ENCODE measurements at regions not wholly inside any gene's neighbourhood (a gene's known extent, or its start where the extent isn't known, plus 50 kb on each side); places are given as distances from the start of the nearest gene placed in this dataset.

GRCh38 chr9:108225149-108225800 lies 630.5 kb downstream of the ACTL7B start:
- Histone ChIP-seq H3F3A (ENCODE audit: control insufficient read depth, insufficient read depth) (no peaks in the 10 kb centered on the region), H3K4me3 (ENCODE audit: low read length) (no peak overlapping the region), H3K4me2 (ENCODE audit: low read length) (no peak overlapping the region), H3K9me3 (ENCODE audit: control insufficient read depth, insufficient read depth, low read length) (no peaks in the 10 kb centered on the region), H3K27ac (ENCODE audit: low read depth, low read length) (no peak overlapping the region), H3K9me2 (replicated peaks; ENCODE audit: control insufficient read depth, low read length) (no peaks in the 10 kb centered on the region), H3K79me2 (ENCODE audit: control insufficient read depth, low read length) (no peaks in the 10 kb centered on the region), H3K4me1 (ENCODE audit: control insufficient read depth, low read length) (no peaks in the 10 kb centered on the region), H3K36me3 (ENCODE audit: control insufficient read depth, low read length) (no peaks in the 10 kb centered on the region), H3K27me3 (ENCODE audit: control insufficient read depth, low read length) (no peaks in the 10 kb centered on the region), H4K20me1 (ENCODE audit: control insufficient read depth, insufficient read depth, low read depth, low read length) (no peaks in the 10 kb centered on the region)
- no peak for TF ChIP-seq EZH2phosphoT487 (IDR thresholded peaks at IDR 0.05; ENCODE audit: borderline replicate concordance, low read length)
- TF ChIP-seq CTCF (IDR thresholded peaks at IDR 0.05; ENCODE audit: low read depth, low read length, poor library complexity, severe bottlenecking) = no peak

GRCh38 chr9:108224716-108225115 lies 631.1 kb downstream of the ACTL7B start:
- H3K27me3 ChIP-seq (ENCODE audit: control insufficient read depth, low read length) = no peaks in the 10 kb centered on the region
- H3K4me3 ChIP-seq (ENCODE audit: low read length) = no peak overlapping the region
- no peaks in the 10 kb centered on the region for H3K9me3 ChIP-seq (ENCODE audit: control insufficient read depth, insufficient read depth, low read length)
- no peaks in the 10 kb centered on the region for H3F3A ChIP-seq (ENCODE audit: control insufficient read depth, insufficient read depth)
- no peaks in the 10 kb centered on the region for H3K79me2 ChIP-seq (ENCODE audit: control insufficient read depth, low read length)
- H3K4me1 ChIP-seq (ENCODE audit: control insufficient read depth, low read length) = no peaks in the 10 kb centered on the region
- H3K9me2 ChIP-seq (replicated peaks; ENCODE audit: control insufficient read depth, low read length) = no peaks in the 10 kb centered on the region
- no peak overlapping the region for H3K4me2 ChIP-seq (ENCODE audit: low read length)
- no peaks in the 10 kb centered on the region for H3K36me3 ChIP-seq (ENCODE audit: control insufficient read depth, low read length)
- H3K27ac ChIP-seq (ENCODE audit: low read depth, low read length) = no peak overlapping the region
- no peaks in the 10 kb centered on the region for H4K20me1 ChIP-seq (ENCODE audit: control insufficient read depth, insufficient read depth, low read depth, low read length)
- TF ChIP-seq EZH2phosphoT487 (IDR thresholded peaks at IDR 0.05; ENCODE audit: borderline replicate concordance, low read length) = no peak
- TF ChIP-seq CTCF (IDR thresholded peaks at IDR 0.05; ENCODE audit: low read depth, low read length, poor library complexity, severe bottlenecking) = no peak

GRCh38 chr9:108219664-108220063 lies 636.1 kb downstream of the ACTL7B start:
- no peak for TF ChIP-seq CTCF (IDR thresholded peaks at IDR 0.05; ENCODE audit: low read depth, low read length, poor library complexity, severe bottlenecking)
- no peaks in the 10 kb centered on the region for H3K4me1 ChIP-seq (ENCODE audit: control insufficient read depth, low read length)
- H3F3A ChIP-seq (ENCODE audit: control insufficient read depth, insufficient read depth) = no peaks in the 10 kb centered on the region
- H3K4me2 ChIP-seq (ENCODE audit: low read length) = no peak overlapping the region
- no peak overlapping the region for H3K27ac ChIP-seq (ENCODE audit: low read depth, low read length)
- H3K9me2 ChIP-seq (replicated peaks; ENCODE audit: control insufficient read depth, low read length) = no peaks in the 10 kb centered on the region
- H3K79me2 ChIP-seq (ENCODE audit: control insufficient read depth, low read length) = no peaks in the 10 kb centered on the region
- H3K36me3 ChIP-seq (ENCODE audit: control insufficient read depth, low read length) = no peaks in the 10 kb centered on the region
- H3K4me3 ChIP-seq (ENCODE audit: low read length) = no peak overlapping the region
- no peaks in the 10 kb centered on the region for H3K9me3 ChIP-seq (ENCODE audit: control insufficient read depth, insufficient read depth, low read length)
- H3K27me3 ChIP-seq (ENCODE audit: control insufficient read depth, low read length) = no peaks in the 10 kb centered on the region
- H4K20me1 ChIP-seq (ENCODE audit: control insufficient read depth, insufficient read depth, low read depth, low read length) = no peaks in the 10 kb centered on the region
